Chondrocyte (in vitro differentiated cells): ENCODE measurements at regions not wholly inside any gene's neighbourhood (a gene's known extent, or its start where the extent isn't known, plus 50 kb on each side); places are given as distances from the start of the nearest gene placed in this dataset.

Experiments used
- DNase-seq: peaks from one replicate; pipeline ENCODE4 v3.0.0; 2021; ENCODE audit warnings: mixed read lengths, low spot score
- H3K27ac Mint-ChIP-seq: one replicate; pipeline ENCODE4 v1.8.0; 2021; ENCODE audit warnings: mild to moderate bottlenecking, moderate library complexity, mixed read lengths; ENCODE audit not compliant: unreplicated experiment
- H3K27me3 Mint-ChIP-seq: 2 replicates; pipeline ENCODE4 v1.8.0; 2021; ENCODE audit warnings: low read depth, mixed read lengths
- H3K36me3 Mint-ChIP-seq: 2 replicates; pipeline ENCODE4 v1.8.0; 2021; ENCODE audit warnings: low read depth, mixed read lengths
- H3K4me1 Mint-ChIP-seq: 2 replicates; pipeline ENCODE4 v1.8.0; 2021; ENCODE audit warnings: low read depth, mild to moderate bottlenecking, mixed read lengths
- H3K4me3 Mint-ChIP-seq: one replicate; pipeline ENCODE4 v1.8.0; 2021; ENCODE audit warnings: mild to moderate bottlenecking, moderate library complexity, mixed read lengths; ENCODE audit not compliant: unreplicated experiment
- H3K9me3 Mint-ChIP-seq: 2 replicates; pipeline ENCODE4 v1.8.0; 2021; ENCODE audit warnings: low read depth, mixed read lengths
- CTCF ChIP-seq: fragments of 200-600 bp; sonication (generic); IDR thresholded peaks from 2 replicates; pipeline ENCODE4 v1.5.0; 2021; ENCODE audit warnings: antibody characterized with exemption, mild to moderate bottlenecking, moderate library complexity

GRCh38 chr6:140897349-140897748, 1235.4 kb upstream of the GJE1 start:
- no peaks in the 10 kb centered on the region for H3K36me3 Mint-ChIP-seq
- H3K4me3 Mint-ChIP-seq = no peak overlapping the region
- no peaks in the 10 kb centered on the region for H3K4me1 Mint-ChIP-seq
- DNase-seq = no peak
- H3K27ac Mint-ChIP-seq = no peak overlapping the region
- no peak for TF ChIP-seq CTCF
- H3K9me3 Mint-ChIP-seq = peaks cover 11% of the 10 kb centered on the region
- H3K27me3 Mint-ChIP-seq = no peaks in the 10 kb centered on the region

- no peak for DNase-seq
- TF ChIP-seq CTCF = no peak
- Mint-ChIP-seq H3K9me3 (peaks cover 12% of the 10 kb centered on the region), H3K27ac (no peak overlapping the region), H3K4me3 (no peak overlapping the region), H3K27me3 (no peaks in the 10 kb centered on the region), H3K36me3 (peaks cover 2% of the 10 kb centered on the region), H3K4me1 (no peaks in the 10 kb centered on the region)
Measured at GRCh38 chr6:140893432-140893831, 1239.3 kb upstream of the GJE1 start.

DNA sequence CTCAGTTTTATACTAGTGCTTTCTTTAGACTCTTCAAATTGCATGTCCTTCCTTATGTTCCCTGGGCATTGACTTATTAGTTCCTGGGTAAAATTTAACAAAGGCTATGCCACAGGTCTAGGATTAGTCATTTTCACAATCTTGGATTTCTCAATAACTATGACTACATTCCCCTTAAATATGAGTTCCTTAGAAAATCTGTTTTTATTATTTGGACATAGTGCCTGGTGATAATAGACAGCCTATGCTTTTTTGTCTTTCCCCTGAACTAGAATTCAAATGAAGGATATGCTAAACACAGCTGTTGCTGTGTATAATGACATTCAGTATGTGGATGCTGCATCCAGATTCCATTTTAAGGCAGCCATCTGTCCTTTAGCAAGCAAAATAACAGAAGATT, 1252.8 kb upstream of the GJE1 start:
- Mint-ChIP-seq H3K4me3 (no peak overlapping the region), H3K27me3 (no peaks in the 10 kb centered on the region), H3K4me1 (peaks cover 8% of the 10 kb centered on the region), H3K9me3 (peaks cover 21% of the 10 kb centered on the region), H3K27ac (no peak overlapping the region), H3K36me3 (peaks cover 4% of the 10 kb centered on the region)
- no peak for DNase-seq
- TF ChIP-seq CTCF = no peak

DNA sequence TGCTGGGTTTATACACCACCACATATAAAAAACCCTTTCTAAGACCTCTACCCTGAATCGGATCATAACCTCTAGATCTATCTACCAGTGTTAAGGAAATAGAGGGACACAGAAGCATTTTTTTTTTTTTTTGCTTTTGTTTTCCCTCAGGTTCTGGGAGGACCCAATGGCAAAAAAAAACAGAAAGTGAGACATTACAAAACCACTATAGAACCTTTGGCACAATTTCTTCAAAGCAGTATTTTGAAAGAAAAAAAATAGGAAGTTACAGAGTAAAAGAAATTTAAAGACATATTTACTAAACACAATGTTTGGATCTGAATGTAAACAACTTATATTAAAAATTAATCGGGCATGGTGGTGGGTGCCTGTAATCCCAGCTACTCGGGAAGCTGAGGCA, 1258.7 kb upstream of the GJE1 start:
- no peak for TF ChIP-seq CTCF
- peaks cover 29% of the 10 kb centered on the region for H3K9me3 Mint-ChIP-seq
- H3K36me3 Mint-ChIP-seq = peaks cover 7% of the 10 kb centered on the region
- H3K4me1 Mint-ChIP-seq = no peaks in the 10 kb centered on the region
- H3K27ac Mint-ChIP-seq = no peak overlapping the region
- no peaks in the 10 kb centered on the region for H3K27me3 Mint-ChIP-seq
- no peak for DNase-seq
- no peak overlapping the region for H3K4me3 Mint-ChIP-seq

DNA sequence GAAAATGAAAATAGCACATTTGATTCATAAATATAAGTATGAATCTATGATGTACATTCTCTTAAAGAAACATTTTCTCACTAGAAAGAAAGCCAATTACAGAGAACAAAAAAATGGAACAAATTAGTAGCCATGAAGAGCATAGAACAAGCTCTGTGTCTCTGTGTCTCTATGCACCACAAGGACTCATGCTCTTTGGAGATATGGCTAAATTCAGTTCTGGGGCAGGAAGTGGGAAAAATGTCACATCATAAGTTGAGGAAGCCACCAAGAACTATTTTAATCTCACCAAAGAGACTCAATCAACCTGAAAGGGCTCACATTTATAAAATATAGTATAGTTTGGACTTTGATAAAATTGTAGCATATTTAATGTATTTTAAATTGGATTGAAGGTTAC, 1259.8 kb upstream of the GJE1 start:
- Mint-ChIP-seq H3K4me3 (no peak overlapping the region), H3K36me3 (peaks cover 9% of the 10 kb centered on the region), H3K27ac (no peak overlapping the region), H3K27me3 (no peaks in the 10 kb centered on the region), H3K9me3 (peaks cover 39% of the 10 kb centered on the region), H3K4me1 (no peaks in the 10 kb centered on the region)
- no peak for DNase-seq
- TF ChIP-seq CTCF = no peak
